ENCODE measurements at regions not wholly inside any gene's neighbourhood (a gene's known extent, or its start where the extent isn't known, plus 50 kb on each side); places are given as distances from the start of the nearest gene placed in this dataset.

- Histone ChIP-seq H3K4me2 (ENCODE audit: low read length) (no peak overlapping the region), H2AFZ (ENCODE audit: low read depth, low read length) (no peak overlapping the region), H3K27me3 (ENCODE audit: insufficient read depth, low read depth, low read length) (no peaks in the 10 kb centered on the region), H3K36me3 (ENCODE audit: insufficient read depth, low read length) (no peaks in the 10 kb centered on the region), H3K79me2 (replicated peaks; ENCODE audit: insufficient read depth, low read length) (no peaks in the 10 kb centered on the region), H4K20me1 (ENCODE audit: insufficient read depth) (no peaks in the 10 kb centered on the region), H3K27ac (ENCODE audit: low read length) (no peak overlapping the region), H3K9me3 (ENCODE audit: low read length) (no peaks in the 10 kb centered on the region), H3K9ac (ENCODE audit: low read length) (no peak overlapping the region), H3F3A (ENCODE audit: insufficient read depth, low read length, poor library complexity, severe bottlenecking) (no peaks in the 10 kb centered on the region), H3K9me2 (ENCODE audit: insufficient read depth, low read length) (no peaks in the 10 kb centered on the region), H3K4me3 (ENCODE audit: low read length) (no peak overlapping the region)
- TF ChIP-seq MXI1 (conservative IDR thresholded peaks at IDR 0.05; ENCODE audit: poor library complexity, severe bottlenecking) (no peak), POLR2AphosphoS5 (IDR thresholded peaks at IDR 0.05) (no peak), EP300 (conservative IDR thresholded peaks at IDR 0.05; ENCODE audit: poor library complexity, severe bottlenecking) (no peak), RAD21 (conservative IDR thresholded peaks at IDR 0.05) (no peak), TAF1 (IDR thresholded peaks at IDR 0.05; ENCODE audit: low read depth) (no peak), EZH2 (IDR thresholded peaks at IDR 0.05; ENCODE audit: borderline replicate concordance, insufficient read depth, low read length, poor library complexity, severe bottlenecking) (no peak), CTCF (IDR thresholded peaks at IDR 0.05; ENCODE audit: poor library complexity, severe bottlenecking) (no peak), REST (IDR thresholded peaks at IDR 0.05; ENCODE audit: borderline replicate concordance) (no peak), SMC3 (conservative IDR thresholded peaks at IDR 0.05; ENCODE audit: poor library complexity) (no peak)
Measured at GRCh38 chr14:87052646-87053225, 940.2 kb downstream of the GALC start.

- H3K4me2 ChIP-seq (ENCODE audit: low read length): no peak overlapping the region
- no peaks in the 10 kb centered on the region for H3K79me2 ChIP-seq (replicated peaks; ENCODE audit: insufficient read depth, low read length)
- no peaks in the 10 kb centered on the region for H4K20me1 ChIP-seq (ENCODE audit: insufficient read depth)
- no peak overlapping the region for H3K9ac ChIP-seq (ENCODE audit: low read length)
- no peak overlapping the region for H2AFZ ChIP-seq (ENCODE audit: low read depth, low read length)
- no peaks in the 10 kb centered on the region for H3F3A ChIP-seq (ENCODE audit: insufficient read depth, low read length, poor library complexity, severe bottlenecking)
- H3K9me2 ChIP-seq (ENCODE audit: insufficient read depth, low read length): no peaks in the 10 kb centered on the region
- no peak overlapping the region for H3K4me3 ChIP-seq (ENCODE audit: low read length)
- no peaks in the 10 kb centered on the region for H3K27me3 ChIP-seq (ENCODE audit: insufficient read depth, low read depth, low read length)
- no peaks in the 10 kb centered on the region for H3K36me3 ChIP-seq (ENCODE audit: insufficient read depth, low read length)
- H3K27ac ChIP-seq (ENCODE audit: low read length): no peak overlapping the region
- TF ChIP-seq CTCF (IDR thresholded peaks at IDR 0.05; ENCODE audit: poor library complexity, severe bottlenecking) (no peak), MXI1 (conservative IDR thresholded peaks at IDR 0.05; ENCODE audit: poor library complexity, severe bottlenecking) (no peak), RAD21 (conservative IDR thresholded peaks at IDR 0.05) (no peak), POLR2AphosphoS5 (IDR thresholded peaks at IDR 0.05) (no peak), SMC3 (conservative IDR thresholded peaks at IDR 0.05; ENCODE audit: poor library complexity) (no peak)
- no peaks in the 10 kb centered on the region for H3K9me3 ChIP-seq (ENCODE audit: low read length)
Measured at GRCh38 chr14:87050421-87050820, 942.6 kb downstream of the GALC start.
